ENCODE measurements at regions not wholly inside any gene's neighbourhood (a gene's known extent, or its start where the extent isn't known, plus 50 kb on each side); places are given as distances from the start of the nearest gene placed in this dataset.

- no peak for TF ChIP-seq GATA2 (IDR thresholded peaks at IDR 0.05; ENCODE audit: low read depth, low read length)
- no peak for TF ChIP-seq GATA3 (IDR thresholded peaks at IDR 0.05; ENCODE audit: low read depth, low read length)
These were observed 290.5 kb upstream of the RARB start for GRCh38 chr3:25137606-25138005.
